Neuronal stem cell (in vitro differentiated cells): ENCODE measurements at regions not wholly inside any gene's neighbourhood (a gene's known extent, or its start where the extent isn't known, plus 50 kb on each side); places are given as distances from the start of the nearest gene placed in this dataset.

Source experiments
- DNase-seq: peaks from one replicate; pipeline ENCODE4 v3.0.0-alpha.2; 2013; ENCODE audit warnings: low spot score
- H2AFZ ChIP-seq: one replicate; pipeline ENCODE4 v1.6.1; 2013; ENCODE audit warnings: mild to moderate bottlenecking, low read length, inconsistent platforms
- H2AK5ac ChIP-seq: 2 replicates; pipeline ENCODE4 v1.6.1; 2013; ENCODE audit warnings: low read depth, mild to moderate bottlenecking, inconsistent platforms, low read length, moderate library complexity, mixed read lengths
- H2BK120ac ChIP-seq: 2 replicates; pipeline ENCODE4 v1.6.1; 2013; ENCODE audit warnings: low read depth, mild to moderate bottlenecking, inconsistent platforms, low read length, moderate library complexity, mixed read lengths
- H2BK12ac ChIP-seq: one replicate; pipeline ENCODE4 v1.6.1; 2013; ENCODE audit warnings: low read length, inconsistent platforms
- H2BK15ac ChIP-seq: 2 replicates; pipeline ENCODE4 v1.6.1; 2013; ENCODE audit warnings: mild to moderate bottlenecking, low read length, inconsistent platforms, mixed read lengths
- H2BK5ac ChIP-seq: one replicate; pipeline ENCODE4 v1.6.1; 2013; ENCODE audit warnings: inconsistent platforms, mild to moderate bottlenecking, low read length, moderate library complexity
- H3K14ac ChIP-seq: one replicate; pipeline ENCODE4 v1.6.1; 2013; ENCODE audit warnings: low read length, inconsistent platforms
- H3K18ac ChIP-seq: 2 replicates; pipeline ENCODE4 v1.6.1; 2013; ENCODE audit warnings: low read length, inconsistent platforms
- H3K23ac ChIP-seq: 2 replicates; pipeline ENCODE4 v1.6.1; 2013; ENCODE audit warnings: low read depth, mild to moderate bottlenecking, mixed read lengths, low read length, inconsistent platforms; ENCODE audit not compliant: poor library complexity
- H3K27ac ChIP-seq: replicated peaks from 3 replicates; pipeline ENCODE4 v1.5.1; 2013; ENCODE audit warnings: low read length, inconsistent platforms
- H3K27me3 ChIP-seq, 3 experiments: 2 replicates each; pipeline ENCODE4 v1.6.1; 2013; ENCODE audit warnings: low read length in 3 of 3, mild to moderate bottlenecking in 2 of 3, inconsistent platforms in 1 of 3, low read depth in 1 of 3, mixed read lengths in 1 of 3, moderate library complexity in 1 of 3; ENCODE audit not compliant: control insufficient read depth in 3 of 3, insufficient read depth in 3 of 3
- H3K36me3 ChIP-seq, 2 donors: replicated peaks in 1 of 2; 2 replicates each; pipeline ENCODE4 v1.6.1; 2013; ENCODE audit warnings: low read length in 2 of 2; ENCODE audit not compliant: control insufficient read depth in 2 of 2, insufficient read depth in 2 of 2
- H3K4ac ChIP-seq: 2 replicates; pipeline ENCODE4 v1.6.1; 2013; ENCODE audit warnings: inconsistent platforms, mild to moderate bottlenecking, low read length, moderate library complexity
- H3K4me1 ChIP-seq, 2 donors: 1 replicate in 1 of 2; 2 replicates in 1 of 2; pipeline ENCODE4 v1.6.1; 2013; ENCODE audit warnings: low read length in 2 of 2, low read depth in 1 of 2; ENCODE audit not compliant: control insufficient read depth in 2 of 2, insufficient read depth in 1 of 2
- H3K4me2 ChIP-seq: one replicate; pipeline ENCODE4 v1.6.1; 2013; ENCODE audit warnings: mild to moderate bottlenecking, low read length, inconsistent platforms; ENCODE audit not compliant: insufficient read depth, poor library complexity, severe bottlenecking
- H3K4me3 ChIP-seq, 2 donors: 2 replicates each; pipeline ENCODE4 v1.5.1; 2013; ENCODE audit warnings: low read length in 2 of 2, mild to moderate bottlenecking in 2 of 2, inconsistent platforms in 1 of 2, moderate library complexity in 1 of 2
- H3K79me1 ChIP-seq: one replicate; pipeline ENCODE4 v1.6.1; 2013; ENCODE audit warnings: low read depth, mild to moderate bottlenecking, inconsistent platforms, low read length, moderate library complexity
- H3K9ac ChIP-seq: one replicate; pipeline ENCODE4 v1.6.1; 2013; ENCODE audit warnings: mild to moderate bottlenecking, low read depth, low read length, inconsistent platforms; ENCODE audit not compliant: poor library complexity
- H3K9me3 ChIP-seq, 2 donors: replicated peaks in 1 of 2; 2 replicates each; pipeline versions ENCODE3 to v1.6.1; 2013; ENCODE audit warnings: low read length in 2 of 2, mild to moderate bottlenecking in 2 of 2, inconsistent platforms in 1 of 2, low read depth in 1 of 2, mixed read lengths in 1 of 2, moderate library complexity in 1 of 2; ENCODE audit not compliant: control insufficient read depth in 2 of 2, insufficient read depth in 1 of 2
- H4K8ac ChIP-seq: one replicate; pipeline ENCODE4 v1.6.1; 2013; ENCODE audit warnings: low read depth, mild to moderate bottlenecking, inconsistent platforms, low read length, moderate library complexity
- H4K91ac ChIP-seq: one replicate; pipeline ENCODE4 v1.6.1; 2013; ENCODE audit warnings: low read length, low read depth, mild to moderate bottlenecking, inconsistent platforms; ENCODE audit not compliant: poor library complexity
- WGBS, 2 donors: extraction: QIAGEN DNeasy Blood & Tissue Kit; methylation state at CpG; one replicate each; pipeline ENCODE4 v1.1.7; 2013; ENCODE audit warnings: missing lambda C conversion rate in 2 of 2, mixed read lengths in 1 of 2; ENCODE audit not compliant: insufficient read length in 2 of 2, insufficient replicate concordance in 1 of 2; ENCODE audit errors: extremely low coverage in 2 of 2; 5-methylcytosine and 5-hydroxymethylcytosine counted together

GRCh38 chr7:136555933-136556332 lies 312.5 kb upstream of the CHRM2 start:
- no peak overlapping the region for H3K4ac ChIP-seq
- no peaks in the 10 kb centered on the region for H3K9me3 ChIP-seq
- no peak overlapping the region for H2AK5ac ChIP-seq
- H3K9ac ChIP-seq: no peak overlapping the region
- H4K8ac ChIP-seq: no peak overlapping the region
- no peak overlapping the region for H3K4me2 ChIP-seq
- H3K4me3 ChIP-seq: no peak overlapping the region
- no peak overlapping the region for H4K91ac ChIP-seq
- WGBS, 2 donors: no CpG with 5 or more reads among the region's 5 CpGs
- no peak overlapping the region for H2AFZ ChIP-seq
- H3K23ac ChIP-seq: no peak overlapping the region
- H2BK15ac ChIP-seq: no peak overlapping the region
- H3K27me3 ChIP-seq: no peaks in the 10 kb centered on the region
- no peaks in the 10 kb centered on the region for H3K36me3 ChIP-seq
- H3K79me1 ChIP-seq: no peaks in the 10 kb centered on the region
- H3K4me1 ChIP-seq: peaks cover 0 to 13% of the 10 kb centered on the region in 2 donors
- H3K14ac ChIP-seq: no peak overlapping the region
- no peak overlapping the region for H3K18ac ChIP-seq
- H3K27ac ChIP-seq: no peak overlapping the region
- no peak overlapping the region for H2BK5ac ChIP-seq
- no peak for DNase-seq
- no peak overlapping the region for H2BK12ac ChIP-seq
- no peak overlapping the region for H2BK120ac ChIP-seq

- Histone ChIP-seq H4K8ac (no peak overlapping the region), H3K79me1 (no peaks in the 10 kb centered on the region), H2AK5ac (no peak overlapping the region), H3K9ac (no peak overlapping the region), H3K4ac (no peak overlapping the region), H2BK15ac (no peak overlapping the region), H2BK120ac (no peak overlapping the region), H3K9me3 (no peaks in the 10 kb centered on the region), H3K4me1 (peaks cover 0 to 16% of the 10 kb centered on the region in 2 donors), H3K27ac (no peak overlapping the region), H3K18ac (no peak overlapping the region), H3K27me3 (no peaks in the 10 kb centered on the region), H3K4me2 (no peak overlapping the region), H2AFZ (no peak overlapping the region), H2BK12ac (no peak overlapping the region), H4K91ac (no peak overlapping the region), H3K36me3 (no peaks in the 10 kb centered on the region), H3K23ac (no peak overlapping the region), H2BK5ac (no peak overlapping the region), H3K4me3 (no peak overlapping the region), H3K14ac (no peak overlapping the region)
- no peak for DNase-seq
- WGBS, 2 donors: no CpG with 5 or more reads among the region's 1 CpG
These were observed 316.8 kb upstream of the CHRM2 start for GRCh38 chr7:136551618-136552017.

- Histone ChIP-seq H2BK5ac (no peak overlapping the region), H2BK15ac (no peak overlapping the region), H3K4me1 (peaks cover 3 to 11% of the 10 kb centered on the region in 2 donors), H3K4me2 (no peak overlapping the region), H3K27ac (no peak overlapping the region), H3K9ac (no peak overlapping the region), H2BK12ac (no peak overlapping the region), H3K23ac (no peak overlapping the region), H3K9me3 (no peaks in the 10 kb centered on the region), H3K79me1 (no peaks in the 10 kb centered on the region), H3K14ac (no peak overlapping the region), H3K4me3 (no peak overlapping the region), H3K36me3 (no peaks in the 10 kb centered on the region), H4K91ac (no peak overlapping the region), H2AFZ (no peak overlapping the region), H4K8ac (no peak overlapping the region), H3K18ac (no peak overlapping the region), H2AK5ac (no peak overlapping the region), H3K27me3 (no peaks in the 10 kb centered on the region), H2BK120ac (no peak overlapping the region), H3K4ac (no peak overlapping the region)
- no CpG with 5 or more reads among the region's 1 CpG for WGBS, 2 donors
- no peak for DNase-seq
These were observed 318.7 kb upstream of the CHRM2 start for GRCh38 chr7:136549756-136550155.

DNA sequence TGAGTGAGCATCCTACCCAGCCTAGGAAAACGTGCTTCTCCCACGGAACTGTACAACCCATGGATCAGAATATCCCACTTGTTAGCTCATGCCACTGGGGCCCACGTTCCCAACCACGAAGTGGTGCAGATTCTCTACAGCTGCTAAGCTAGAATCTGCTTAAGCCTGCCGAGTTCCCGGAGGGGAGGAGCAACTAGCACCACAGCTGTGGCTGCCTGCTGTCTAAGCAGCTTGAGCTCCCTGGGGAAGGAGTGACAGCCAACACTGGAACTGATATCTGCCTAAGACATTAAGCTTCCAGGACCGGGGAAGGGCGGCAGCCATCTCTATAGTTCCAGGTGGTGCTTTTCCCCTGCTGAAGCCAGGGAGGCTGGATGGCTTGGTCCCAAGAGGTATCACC lies 334.7 kb upstream of the CHRM2 start:
- Histone ChIP-seq H3K14ac (no peak overlapping the region), H4K8ac (no peak overlapping the region), H3K4me3 (no peak overlapping the region), H2AFZ (peak overlapping the region; percentile 47), H2BK5ac (no peak overlapping the region), H3K27ac (no peak overlapping the region), H3K9ac (no peak overlapping the region), H2BK12ac (no peak overlapping the region), H4K91ac (no peak overlapping the region), H3K9me3 (no peaks in the 10 kb centered on the region), H3K18ac (no peak overlapping the region), H2BK120ac (no peak overlapping the region), H2AK5ac (no peak overlapping the region), H3K4me2 (no peak overlapping the region), H3K4me1 (peaks cover 0 to 2% of the 10 kb centered on the region in 2 donors), H3K36me3 (no peaks in the 10 kb centered on the region), H2BK15ac (no peak overlapping the region), H3K4ac (no peak overlapping the region), H3K79me1 (no peaks in the 10 kb centered on the region), H3K23ac (no peak overlapping the region), H3K27me3 (no peaks in the 10 kb centered on the region)
- no peak for DNase-seq
- no CpG with 5 or more reads among the region's 8 CpGs for WGBS, 2 donors
